Activated CD4-positive, alpha-beta T cell treated with anti-CD3 and anti-CD28 coated beads for 36 hours (primary cell): ENCODE measurements at regions not wholly inside any gene's neighbourhood (a gene's known extent, or its start where the extent isn't known, plus 50 kb on each side); places are given as distances from the start of the nearest gene placed in this dataset.
"Not testable (repeated sequence)": the region's sequence is repeated elsewhere in the genome, so short reads cannot be mapped to it uniquely, and the experiment has no call there.

Source experiments
- ATAC-seq: fragments of 200-7000 bp; cut with Tn5 transposase; one replicate; pipeline ENCODE4 v1.10.0; 2021; ENCODE audit warnings: mild to moderate bottlenecking, moderate library complexity
- CTCF ChIA-PET: fragments of 350-600 bp; sonication (Branson Sonifier 250); formaldehyde crosslinking; loops from one replicate; lab custom pipeline; 2021; ENCODE audit warnings: antibody characterized with exemption; lab: Charles Lee
- POLR2A ChIA-PET: fragments of 350-600 bp; sonication (Branson Sonifier 250); formaldehyde crosslinking; loops from one replicate; lab custom pipeline; 2021; ENCODE audit warnings: antibody characterized with exemption, inconsistent platforms; lab: Charles Lee
- DNase-seq: peaks from one replicate; pipeline ENCODE4 v3.0.0-alpha.2; 2020
- H3K27ac Mint-ChIP-seq: one replicate; pipeline ENCODE4 v1.8.0; 2021; ENCODE audit warnings: mixed read lengths
- H3K27me3 Mint-ChIP-seq: one replicate; pipeline ENCODE4 v1.8.0; 2021; ENCODE audit warnings: mixed read lengths
- H3K36me3 Mint-ChIP-seq: one replicate; pipeline ENCODE4 v1.8.0; 2021; ENCODE audit warnings: low read depth, mixed read lengths
- H3K4me1 Mint-ChIP-seq: one replicate; pipeline ENCODE4 v1.8.0; 2021; ENCODE audit warnings: mixed read lengths
- H3K4me3 Mint-ChIP-seq: one replicate; pipeline ENCODE4 v1.8.0; 2021; ENCODE audit warnings: mild to moderate bottlenecking, moderate library complexity, mixed read lengths
- H3K9me3 Mint-ChIP-seq: one replicate; pipeline ENCODE4 v1.8.0; 2021; ENCODE audit warnings: low read depth, mixed read lengths
- intact Hi-C, 2 experiments: fragments of 100-400 bp; cut with DNase I in 1 of 2; cut with micrococcal nuclease in 1 of 2; formaldehyde crosslinking; loops; one replicate each; pipeline versions ENCODE4 v1.14.2 to v1.15.1; 2022 to 2024; cut with DNase I, micrococcal nuclease

DNA sequence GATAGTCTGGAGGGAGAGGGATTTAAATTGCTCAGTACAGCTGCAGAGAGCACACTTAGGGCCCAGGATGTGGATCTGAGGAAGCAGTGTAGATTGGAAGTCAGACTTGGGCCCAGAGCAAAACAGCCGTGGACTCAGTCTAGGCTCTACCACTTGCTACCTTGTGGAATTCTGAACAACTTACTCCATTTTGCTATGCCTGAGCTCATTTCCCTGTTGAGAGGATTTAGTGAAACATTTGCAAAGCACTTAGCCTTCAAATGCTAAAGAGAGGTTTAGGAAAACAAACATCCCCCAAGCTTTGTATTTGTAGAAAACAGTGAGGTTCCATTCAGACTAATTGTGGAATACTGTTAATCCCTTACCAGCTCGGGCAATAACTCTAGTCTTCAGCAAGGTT lies 453.4 kb upstream of the ZNF507 start:
- ChIA-PET POLR2A (no interaction called here), CTCF (no interaction called here)
- intact Hi-C loops: no loop called here
- Mint-ChIP-seq H3K4me3 (no peak overlapping the region), H3K36me3 (no peaks in the 10 kb centered on the region), H3K4me1 (no peaks in the 10 kb centered on the region), H3K9me3 (peaks cover 4% of the 10 kb centered on the region), H3K27ac (no peak overlapping the region), H3K27me3 (peaks cover 2% of the 10 kb centered on the region)
- DNase-seq (no peak), ATAC-seq (no peak)

DNA sequence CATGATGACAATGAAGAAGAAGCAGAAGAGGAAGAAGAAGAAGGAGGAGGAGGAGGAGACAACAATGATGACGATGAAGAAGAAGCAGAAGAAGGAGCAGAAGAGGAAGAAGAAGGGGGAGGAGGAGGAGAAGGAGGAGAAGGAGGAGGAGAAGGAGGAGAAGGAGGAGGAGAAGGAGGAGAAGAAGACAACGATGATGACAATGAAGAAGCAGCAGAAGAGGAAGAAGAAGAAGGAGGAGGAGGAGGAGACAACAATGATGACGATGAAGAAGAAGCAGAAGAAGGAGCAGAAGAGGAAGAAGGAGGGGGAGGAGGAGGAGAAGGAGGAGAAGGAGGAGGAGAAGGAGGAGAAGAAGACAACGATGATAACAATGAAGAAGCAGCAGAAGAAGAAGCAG lies 451.9 kb upstream of the ZNF507 start:
- H3K27ac Mint-ChIP-seq, H3K4me1 Mint-ChIP-seq, ATAC-seq, H3K4me3 Mint-ChIP-seq, DNase-seq, POLR2A ChIA-PET, intact Hi-C loops, H3K9me3 Mint-ChIP-seq, H3K36me3 Mint-ChIP-seq, CTCF ChIA-PET, H3K27me3 Mint-ChIP-seq: not testable (repeated sequence)

DNA sequence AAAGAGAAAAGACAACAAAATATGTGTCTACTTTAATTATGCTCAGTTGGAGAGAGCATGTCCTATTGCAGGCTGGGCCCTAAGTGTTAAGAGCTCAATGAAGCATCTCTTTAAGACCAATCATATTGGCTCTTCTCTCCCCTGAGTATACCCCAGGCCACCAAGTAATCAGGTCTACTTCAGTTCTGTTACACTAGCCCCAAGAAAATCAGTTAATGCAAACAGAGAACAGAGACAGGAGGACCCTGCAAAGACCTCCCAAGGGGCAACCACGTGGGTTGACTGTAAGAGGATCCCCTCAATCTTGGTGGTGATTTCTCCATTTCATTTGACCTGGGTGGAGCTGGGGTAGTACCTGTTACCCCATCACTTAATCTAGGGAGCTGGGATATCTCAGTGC lies 451.0 kb upstream of the ZNF507 start:
- POLR2A ChIA-PET: no interaction called here
- H3K27ac Mint-ChIP-seq: no peak overlapping the region
- ATAC-seq: no peak

DNA sequence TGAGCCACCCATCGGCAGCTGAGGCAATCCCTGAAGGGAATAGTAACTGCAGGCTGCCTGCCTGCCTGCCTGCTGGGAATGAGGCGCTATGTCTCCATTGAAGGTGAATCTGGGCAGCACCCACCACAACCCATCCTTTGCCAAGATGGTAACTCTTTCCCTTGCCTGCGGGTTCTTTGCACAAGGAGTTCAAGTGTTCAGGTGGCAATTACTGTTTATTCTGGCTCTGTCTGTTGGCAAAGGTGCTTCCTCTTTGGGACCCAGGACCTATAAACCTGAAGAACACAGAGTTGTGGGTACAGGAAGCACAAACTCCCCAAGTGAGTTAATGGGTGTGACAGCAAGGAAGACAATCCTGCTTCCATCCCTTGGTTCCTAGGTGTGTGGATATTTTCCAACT lies 448.1 kb upstream of the ZNF507 start:
- no peak for ATAC-seq
- Mint-ChIP-seq H3K27me3 (no peaks in the 10 kb centered on the region), H3K36me3 (no peaks in the 10 kb centered on the region), H3K9me3 (peaks cover 4% of the 10 kb centered on the region), H3K4me3 (no peak overlapping the region), H3K4me1 (no peaks in the 10 kb centered on the region), H3K27ac (no peak overlapping the region)
- CTCF ChIA-PET: interaction anchor here (0.6 kb wide), 1 partner anchor 28 kb away, joined by 4 read pairs; no protein-coding TSS in a partner anchor
- intact Hi-C loops: no loop called here
- POLR2A ChIA-PET: no interaction called here
- no peak for DNase-seq

More for the DNA sequence above, 451.0 kb upstream of the ZNF507 start:
- no peaks in the 10 kb centered on the region for H3K27me3 Mint-ChIP-seq
- CTCF ChIA-PET: no interaction called here
- H3K4me3 Mint-ChIP-seq: no peak overlapping the region
- intact Hi-C loops: no loop called here
- H3K36me3 Mint-ChIP-seq: no peaks in the 10 kb centered on the region
- H3K4me1 Mint-ChIP-seq: no peaks in the 10 kb centered on the region
- peaks cover 4% of the 10 kb centered on the region for H3K9me3 Mint-ChIP-seq
- DNase-seq: no peak

DNA sequence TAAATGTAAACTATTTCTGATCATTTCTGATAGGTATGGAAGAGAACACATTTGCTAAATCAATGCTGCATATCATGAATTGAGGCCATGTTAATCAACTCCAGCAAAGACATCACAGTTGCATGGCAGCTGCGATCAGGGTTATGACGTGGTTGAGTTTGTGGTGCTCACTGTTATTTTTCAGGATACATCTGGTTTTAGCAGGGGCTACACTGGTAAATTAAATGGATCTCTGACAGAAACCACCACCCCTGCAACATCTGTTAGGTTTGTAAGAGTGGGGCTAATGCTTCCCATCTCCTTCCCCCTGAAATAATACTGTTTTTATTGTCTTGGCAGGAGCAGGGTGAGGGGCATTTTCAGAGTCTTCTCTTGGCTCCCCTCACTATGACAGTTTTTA lies 444.4 kb upstream of the ZNF507 start:
- ChIA-PET CTCF (no interaction called here), POLR2A (no interaction called here)
- Mint-ChIP-seq H3K4me1 (no peaks in the 10 kb centered on the region), H3K27me3 (no peaks in the 10 kb centered on the region), H3K36me3 (no peaks in the 10 kb centered on the region), H3K9me3 (no peaks in the 10 kb centered on the region), H3K27ac (no peak overlapping the region), H3K4me3 (no peak overlapping the region)
- intact Hi-C loops: no loop called here
- ATAC-seq: no peak
- no peak for DNase-seq

DNA sequence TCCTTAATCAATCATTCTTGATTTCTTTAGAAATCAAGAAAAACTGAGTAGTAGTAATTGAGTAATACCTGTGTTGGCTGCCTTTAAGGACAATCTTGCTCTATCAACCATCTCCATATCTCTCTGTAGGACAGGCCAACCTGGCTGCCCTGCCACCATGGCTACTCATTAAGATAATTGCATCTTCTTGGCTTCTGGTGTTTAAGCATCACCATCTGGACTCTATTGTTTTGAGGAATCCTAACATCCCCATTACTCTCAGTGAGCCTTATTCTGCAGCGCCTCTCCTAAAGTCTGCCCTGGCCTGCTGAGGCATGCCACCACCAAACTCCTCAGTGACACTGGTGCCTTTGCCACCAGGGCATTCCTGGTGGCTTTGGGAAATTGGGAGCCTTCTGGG lies 442.6 kb upstream of the ZNF507 start:
- DNase-seq (no peak), ATAC-seq (no peak)
- ChIA-PET CTCF (interaction anchor here (0.7 kb wide), 1 partner anchor 645 kb away, joined by 3 read pairs; no protein-coding TSS in a partner anchor), POLR2A (no interaction called here)
- Mint-ChIP-seq H3K36me3 (no peaks in the 10 kb centered on the region), H3K4me3 (no peak overlapping the region), H3K27ac (no peak overlapping the region), H3K4me1 (no peaks in the 10 kb centered on the region), H3K27me3 (no peaks in the 10 kb centered on the region), H3K9me3 (no peaks in the 10 kb centered on the region)
- intact Hi-C loops: no loop called here

DNA sequence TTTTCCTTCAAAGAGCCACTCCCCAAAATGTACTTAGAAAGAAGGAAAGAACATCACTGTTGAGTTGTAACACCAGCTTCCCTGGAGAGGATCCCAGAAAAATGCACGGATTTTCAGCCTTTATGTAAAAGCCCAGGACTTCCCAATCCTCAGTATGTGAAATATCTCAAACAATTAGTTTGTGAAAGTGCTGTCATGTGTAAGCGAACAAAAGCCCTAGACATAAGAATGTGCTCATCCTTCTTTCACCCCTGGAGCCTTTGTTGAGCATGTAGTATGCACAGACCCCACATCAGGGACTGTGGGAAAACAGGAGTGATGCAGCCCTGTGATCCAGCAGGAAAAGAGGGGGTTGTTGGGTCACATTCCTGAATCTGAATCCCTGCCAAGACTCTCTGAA lies 441.4 kb upstream of the ZNF507 start:
- Mint-ChIP-seq H3K27ac (no peak overlapping the region), H3K4me3 (no peak overlapping the region), H3K27me3 (no peaks in the 10 kb centered on the region), H3K4me1 (no peaks in the 10 kb centered on the region), H3K9me3 (no peaks in the 10 kb centered on the region), H3K36me3 (no peaks in the 10 kb centered on the region)
- intact Hi-C loops: no loop called here
- ChIA-PET CTCF (no interaction called here), POLR2A (no interaction called here)
- no peak for DNase-seq
- no peak for ATAC-seq

DNA sequence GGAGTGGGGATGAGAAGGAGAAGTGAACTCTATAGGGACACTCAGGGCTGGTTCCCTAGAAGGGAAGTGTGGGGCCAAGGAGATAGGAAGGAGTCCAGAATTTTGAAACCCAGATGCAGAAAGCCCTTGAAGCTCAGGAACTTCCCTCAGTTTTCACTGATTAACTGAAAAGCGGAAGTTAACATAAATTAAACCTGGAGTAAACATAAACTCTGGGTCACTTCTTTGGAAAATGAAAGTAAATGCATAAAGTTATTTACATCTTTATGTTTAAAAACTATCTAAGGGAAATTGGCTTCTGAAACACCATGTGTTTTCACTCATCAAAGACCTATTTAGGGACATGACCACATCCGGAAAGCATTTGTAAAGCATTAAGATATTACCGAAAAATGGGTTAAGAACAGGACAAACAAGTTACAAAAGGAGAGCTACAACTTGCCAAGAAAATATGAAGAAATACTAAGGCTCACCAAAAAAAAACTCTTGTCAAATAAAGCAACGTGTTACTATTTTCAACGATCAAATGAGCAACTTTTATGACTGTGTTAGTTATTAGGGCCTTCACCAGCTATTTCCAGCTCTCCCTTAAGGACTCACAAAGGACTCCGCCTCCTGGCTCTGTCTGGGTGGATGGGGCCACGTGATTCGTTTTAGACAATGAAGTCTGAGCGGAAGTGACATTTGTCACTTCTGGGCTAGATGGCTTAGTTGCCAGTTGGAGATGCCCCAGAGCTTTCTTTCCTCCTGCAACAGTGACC lies 439.1 kb upstream of the ZNF507 start:
- DNase-seq: no peak
- ChIA-PET CTCF (no interaction called here), POLR2A (no interaction called here)
- no peak overlapping the region for H3K27ac Mint-ChIP-seq
- no peaks in the 10 kb centered on the region for H3K4me1 Mint-ChIP-seq
- intact Hi-C loops: no loop called here
- H3K36me3 Mint-ChIP-seq: no peaks in the 10 kb centered on the region
- H3K9me3 Mint-ChIP-seq: no peaks in the 10 kb centered on the region
- H3K27me3 Mint-ChIP-seq: no peaks in the 10 kb centered on the region
- no peak overlapping the region for H3K4me3 Mint-ChIP-seq
- no peak for ATAC-seq

DNA sequence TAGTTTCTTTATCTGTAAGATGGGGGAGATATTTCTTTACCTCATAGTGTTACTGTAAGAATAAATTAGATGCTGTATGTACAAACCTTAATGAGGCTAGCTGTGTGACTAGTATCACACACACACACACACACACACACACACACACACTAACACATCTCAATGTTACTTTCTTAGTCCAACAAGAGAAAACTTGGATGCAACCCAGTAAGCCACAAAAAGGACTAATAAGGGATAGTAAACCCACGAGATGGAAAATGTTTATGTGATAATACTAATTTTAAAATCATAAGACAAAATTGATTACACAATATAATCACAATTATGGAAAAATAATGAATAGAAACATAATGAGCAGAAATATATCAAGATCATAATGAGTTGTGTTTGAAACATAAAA lies 437.7 kb upstream of the ZNF507 start:
- POLR2A ChIA-PET: no interaction called here

DNA sequence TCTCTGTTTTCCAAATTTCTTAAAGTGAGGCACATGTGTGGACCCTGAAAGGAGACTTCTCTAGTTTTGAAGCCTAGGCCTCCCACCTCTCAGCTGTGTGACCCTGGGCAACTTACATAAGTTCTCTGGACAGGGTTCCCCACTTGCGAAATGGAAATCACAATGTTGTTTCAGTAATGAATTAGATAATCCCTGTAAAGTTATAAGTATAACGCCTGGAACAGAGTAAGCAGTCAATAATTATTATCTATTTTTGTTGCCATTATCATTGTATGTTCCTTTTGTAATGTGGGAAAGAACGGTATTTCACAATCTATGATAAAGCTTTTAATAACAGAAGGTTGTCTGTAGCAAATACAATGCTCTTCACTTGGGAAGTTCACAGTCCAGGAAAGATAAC lies 437.3 kb upstream of the ZNF507 start:
- Mint-ChIP-seq H3K27ac (no peak overlapping the region), H3K27me3 (no peaks in the 10 kb centered on the region), H3K9me3 (no peaks in the 10 kb centered on the region), H3K4me3 (no peak overlapping the region), H3K36me3 (no peaks in the 10 kb centered on the region), H3K4me1 (no peaks in the 10 kb centered on the region)
- POLR2A ChIA-PET: no interaction called here
- intact Hi-C loops: no loop called here
- no peak for ATAC-seq
- CTCF ChIA-PET: no interaction called here
- no peak for DNase-seq

More for the DNA sequence above, 437.7 kb upstream of the ZNF507 start:
- no peaks in the 10 kb centered on the region for H3K4me1 Mint-ChIP-seq
- DNase-seq (no peak), ATAC-seq (no peak)
- CTCF ChIA-PET: no interaction called here
- no peaks in the 10 kb centered on the region for H3K36me3 Mint-ChIP-seq
- no peak overlapping the region for H3K4me3 Mint-ChIP-seq
- no peak overlapping the region for H3K27ac Mint-ChIP-seq
- no peaks in the 10 kb centered on the region for H3K27me3 Mint-ChIP-seq
- intact Hi-C loops: no loop called here
- H3K9me3 Mint-ChIP-seq: no peaks in the 10 kb centered on the region

DNA sequence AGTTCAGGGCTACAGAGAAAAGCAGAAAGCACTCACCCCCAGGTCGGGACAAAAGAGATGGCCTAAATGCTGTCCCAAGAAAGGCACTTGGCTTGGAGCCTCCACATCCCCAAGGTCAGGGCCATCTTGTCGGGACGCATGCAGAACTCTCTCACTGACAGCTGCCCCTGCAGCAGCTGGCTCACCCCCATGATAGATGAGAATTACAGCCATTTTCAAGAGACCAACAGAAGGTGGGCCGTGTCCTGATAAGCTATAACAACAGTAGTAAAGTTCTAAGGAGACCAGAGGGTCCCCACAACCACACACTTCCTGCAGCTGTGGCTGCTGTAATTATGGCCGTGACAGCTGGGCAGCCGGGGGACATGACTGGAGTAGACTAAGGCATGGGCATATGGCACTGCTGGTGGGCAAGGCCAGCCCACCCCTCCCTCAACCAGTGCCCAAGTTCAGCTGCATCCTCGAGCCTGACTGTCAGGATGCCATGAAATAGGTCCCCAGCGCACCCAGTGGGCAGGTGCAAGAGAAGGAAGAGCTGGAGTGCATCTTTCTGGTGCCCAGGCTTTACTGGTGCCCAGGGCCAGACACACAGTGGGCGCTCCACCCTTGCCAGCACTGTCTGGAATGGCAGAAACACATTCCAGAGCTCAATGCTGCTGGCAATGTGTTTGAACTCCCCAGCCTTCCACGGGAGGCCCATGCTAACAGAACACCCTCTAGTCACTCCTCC lies 436.7 kb upstream of the ZNF507 start:
- H3K4me3 Mint-ChIP-seq: no peak overlapping the region
- ATAC-seq (no peak), DNase-seq (no peak)
- POLR2A ChIA-PET: no interaction called here
- H3K36me3 Mint-ChIP-seq: no peaks in the 10 kb centered on the region
- no peaks in the 10 kb centered on the region for H3K9me3 Mint-ChIP-seq
- no peak overlapping the region for H3K27ac Mint-ChIP-seq
- no peaks in the 10 kb centered on the region for H3K4me1 Mint-ChIP-seq
- intact Hi-C loops: no loop called here
- CTCF ChIA-PET: no interaction called here
- H3K27me3 Mint-ChIP-seq: no peaks in the 10 kb centered on the region

DNA sequence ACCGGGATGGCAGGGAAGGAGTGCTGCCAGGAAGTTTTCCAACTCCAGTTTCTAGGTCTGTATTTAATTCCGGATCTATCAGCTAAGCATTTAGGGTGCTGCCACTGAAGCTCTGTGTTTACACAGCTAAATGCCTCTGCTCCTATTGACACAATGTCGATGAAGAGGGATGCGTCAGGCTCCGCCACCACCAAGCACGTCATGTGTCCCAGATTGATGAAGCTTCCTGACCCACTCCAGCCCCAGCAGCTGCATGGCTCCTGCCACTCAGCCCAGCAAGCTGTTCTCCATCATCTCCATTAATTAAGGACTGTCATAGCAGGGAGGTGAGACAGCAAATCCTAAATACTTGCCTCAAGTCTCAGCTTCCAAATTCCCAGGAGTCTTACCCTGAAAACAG lies 435.2 kb upstream of the ZNF507 start:
- DNase-seq (no peak), ATAC-seq (no peak)
- Mint-ChIP-seq H3K27me3 (no peaks in the 10 kb centered on the region), H3K4me1 (no peaks in the 10 kb centered on the region), H3K36me3 (no peaks in the 10 kb centered on the region), H3K27ac (no peak overlapping the region), H3K9me3 (no peaks in the 10 kb centered on the region), H3K4me3 (no peak overlapping the region)
- ChIA-PET CTCF (interaction anchor here (1.0 kb wide), 1 partner anchor 12 kb away, joined by 3 read pairs; no protein-coding TSS in a partner anchor), POLR2A (no interaction called here)
- intact Hi-C loops: no loop called here
